ENCODE measurements at regions not wholly inside any gene's neighbourhood (a gene's known extent, or its start where the extent isn't known, plus 50 kb on each side); places are given as distances from the start of the nearest gene placed in this dataset.

- no CpG with 5 or more reads among the region's 1 CpG for WGBS (ENCODE audit: extremely low coverage, insufficient read length, low lambda C conversion rate)
- Histone ChIP-seq H3K56ac (ENCODE audit: insufficient read length, low read depth, low read length) (no peak overlapping the region), H4K8ac (replicated peaks; ENCODE audit: insufficient read length, low read depth, low read length) (no peak overlapping the region), H3K18ac (ENCODE audit: insufficient read length, low read depth, low read length) (no peak overlapping the region), H3K4ac (ENCODE audit: low read depth, low read length) (no peak overlapping the region), H2BK12ac (ENCODE audit: insufficient read length, low read depth, low read length) (no peak overlapping the region), H3K27me3 (ENCODE audit: insufficient read depth, low read length) (no peaks in the 10 kb centered on the region), H3K14ac (ENCODE audit: insufficient read depth, low read length) (no peak overlapping the region), H2AK5ac (ENCODE audit: insufficient read length, low read length) (no peak overlapping the region), H3K4me1 (ENCODE audit: insufficient read depth, low read length) (no peaks in the 10 kb centered on the region), H2AFZ (ENCODE audit: low read length) (no peak overlapping the region), H2BK20ac (ENCODE audit: low read depth, low read length, poor library complexity, severe bottlenecking) (no peak overlapping the region), H3K23ac (ENCODE audit: insufficient read length, low read depth, low read length) (no peak overlapping the region), H3T11ph (ENCODE audit: low read length) (no peak overlapping the region), H4K20me1 (ENCODE audit: control insufficient read depth, insufficient read depth, insufficient read length) (no peaks in the 10 kb centered on the region), H3K79me1 (ENCODE audit: insufficient read depth, low read depth, low read length, poor library complexity, severe bottlenecking) (no peaks in the 10 kb centered on the region), H4K5ac (ENCODE audit: insufficient read length, low read depth, low read length) (no peak overlapping the region), H2BK15ac (ENCODE audit: low read depth, low read length) (no peak overlapping the region), H3K9me3 (ENCODE audit: control insufficient read depth, low read depth, low read length) (no peaks in the 10 kb centered on the region), H3K9ac (ENCODE audit: extremely low read depth, insufficient read length, low read length) (no peak overlapping the region), H2BK120ac (ENCODE audit: low read depth, low read length, poor library complexity, severe bottlenecking) (no peak overlapping the region), H3K4me2 (ENCODE audit: insufficient read depth, insufficient read length, low read length) (no peak overlapping the region), H4K91ac (ENCODE audit: insufficient read length, low read depth, low read length) (no peak overlapping the region), H3K27ac (ENCODE audit: insufficient read length, low read depth, low read length) (no peak overlapping the region), H3K79me2 (ENCODE audit: insufficient read depth, low read length) (no peaks in the 10 kb centered on the region), H3K23me2 (ENCODE audit: insufficient read length, low read depth, low read length, poor library complexity, severe bottlenecking) (no peaks in the 10 kb centered on the region), H2BK5ac (ENCODE audit: insufficient read length, low read length) (no peak overlapping the region)
- peaks cover 6% of the 10 kb centered on the region for H3K27me3 Mint-ChIP-seq (ENCODE audit: low read depth)
- H3K36me3 Mint-ChIP-seq (ENCODE audit: insufficient read depth in 1 of 3, low read depth in 3 of 3) = peaks cover 7 to 10% (median 7%) of the 10 kb centered on the region in 3 experiments
- H3K9me3 Mint-ChIP-seq = peaks cover 19 to 30% of the 10 kb centered on the region in 2 experiments
- no peak overlapping the region for H3K4me3 Mint-ChIP-seq
- DNase-seq = no peak
- no peak overlapping the region for H3K27ac Mint-ChIP-seq
- no peaks in the 10 kb centered on the region for H3K4me1 Mint-ChIP-seq
- TF ChIP-seq CTCF (conservative IDR thresholded peaks at IDR 0.05) = no peak
Measured at GRCh38 chr15:72964542-72964941, 87.7 kb upstream of the NEO1 start.
